Osteocyte (in vitro differentiated cells): ENCODE measurements at regions not wholly inside any gene's neighbourhood (a gene's known extent, or its start where the extent isn't known, plus 50 kb on each side); places are given as distances from the start of the nearest gene placed in this dataset.
"Not testable (repeated sequence)": the region's sequence is repeated elsewhere in the genome, so short reads cannot be mapped to it uniquely, and the experiment has no call there.

Experiments
- DNase-seq: peaks from one replicate; pipeline ENCODE4 v3.0.0; 2021; ENCODE audit warnings: mixed read lengths; ENCODE audit not compliant: unreplicated experiment; ENCODE audit errors: extremely low spot score
- H3K27ac Mint-ChIP-seq: one replicate; pipeline ENCODE4 v1.8.0; 2021; ENCODE audit warnings: mild to moderate bottlenecking, mixed read lengths; ENCODE audit not compliant: unreplicated experiment
- H3K27me3 Mint-ChIP-seq: one replicate; pipeline ENCODE4 v1.8.0; 2021; ENCODE audit warnings: mixed read lengths; ENCODE audit not compliant: unreplicated experiment
- H3K36me3 Mint-ChIP-seq: one replicate; pipeline ENCODE4 v1.8.0; 2021; ENCODE audit warnings: mixed read lengths; ENCODE audit not compliant: unreplicated experiment
- H3K4me1 Mint-ChIP-seq: one replicate; pipeline ENCODE4 v1.8.0; 2021; ENCODE audit warnings: mixed read lengths; ENCODE audit not compliant: unreplicated experiment
- H3K4me3 Mint-ChIP-seq: one replicate; pipeline ENCODE4 v1.8.0; 2021; ENCODE audit warnings: mild to moderate bottlenecking, moderate library complexity, mixed read lengths; ENCODE audit not compliant: unreplicated experiment
- H3K9me3 Mint-ChIP-seq: one replicate; pipeline ENCODE4 v1.8.0; 2021; ENCODE audit warnings: mixed read lengths; ENCODE audit not compliant: unreplicated experiment
- TF ChIP-seq, protein P1 (sequence below): fragments of 200-600 bp; sonication (generic); IDR thresholded peaks from 2 replicates; pipeline ENCODE4 v1.5.0; 2021; ENCODE audit warnings: antibody characterized with exemption, mild to moderate bottlenecking, moderate library complexity

DNA sequence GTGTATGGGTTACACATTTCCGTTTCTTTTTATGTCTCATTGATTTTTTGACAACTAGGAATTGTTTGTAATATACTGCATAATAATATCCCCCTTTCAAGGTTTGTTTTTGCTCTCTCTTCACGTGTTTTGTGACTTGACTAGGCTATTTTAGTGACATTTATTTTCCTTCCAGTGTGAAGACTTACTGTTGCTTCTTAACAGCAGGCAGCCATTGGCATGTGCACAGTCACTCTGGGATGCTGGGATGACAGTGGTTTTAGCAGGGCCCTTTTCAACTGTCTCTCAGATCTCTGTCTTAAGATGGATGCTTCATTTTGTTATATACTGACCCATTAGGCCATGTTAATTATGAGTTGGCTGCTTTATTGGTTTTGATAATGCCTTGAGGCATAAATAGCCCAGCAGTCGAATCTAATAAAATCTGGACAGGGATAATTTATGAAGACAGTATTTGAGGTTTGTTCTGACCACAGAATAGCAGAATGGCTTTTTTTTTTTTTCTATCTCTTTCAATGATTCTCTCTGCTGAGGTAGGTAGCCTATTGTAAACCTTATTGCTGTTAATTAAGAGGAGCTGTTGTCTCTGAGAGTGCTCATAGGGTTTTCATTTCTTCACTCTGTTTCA, 536.0 kb downstream of the GABRG2 start:
- no peaks in the 10 kb centered on the region for H3K27me3 Mint-ChIP-seq
- H3K4me3 Mint-ChIP-seq, result no peak overlapping the region
- H3K9me3 Mint-ChIP-seq, result peaks cover 42% of the 10 kb centered on the region
- no peak overlapping the region for H3K27ac Mint-ChIP-seq
- TF ChIP-seq, protein P1, sequence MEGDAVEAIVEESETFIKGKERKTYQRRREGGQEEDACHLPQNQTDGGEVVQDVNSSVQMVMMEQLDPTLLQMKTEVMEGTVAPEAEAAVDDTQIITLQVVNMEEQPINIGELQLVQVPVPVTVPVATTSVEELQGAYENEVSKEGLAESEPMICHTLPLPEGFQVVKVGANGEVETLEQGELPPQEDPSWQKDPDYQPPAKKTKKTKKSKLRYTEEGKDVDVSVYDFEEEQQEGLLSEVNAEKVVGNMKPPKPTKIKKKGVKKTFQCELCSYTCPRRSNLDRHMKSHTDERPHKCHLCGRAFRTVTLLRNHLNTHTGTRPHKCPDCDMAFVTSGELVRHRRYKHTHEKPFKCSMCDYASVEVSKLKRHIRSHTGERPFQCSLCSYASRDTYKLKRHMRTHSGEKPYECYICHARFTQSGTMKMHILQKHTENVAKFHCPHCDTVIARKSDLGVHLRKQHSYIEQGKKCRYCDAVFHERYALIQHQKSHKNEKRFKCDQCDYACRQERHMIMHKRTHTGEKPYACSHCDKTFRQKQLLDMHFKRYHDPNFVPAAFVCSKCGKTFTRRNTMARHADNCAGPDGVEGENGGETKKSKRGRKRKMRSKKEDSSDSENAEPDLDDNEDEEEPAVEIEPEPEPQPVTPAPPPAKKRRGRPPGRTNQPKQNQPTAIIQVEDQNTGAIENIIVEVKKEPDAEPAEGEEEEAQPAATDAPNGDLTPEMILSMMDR, result no peak
- DNase-seq, result no peak
- no peaks in the 10 kb centered on the region for H3K4me1 Mint-ChIP-seq
- H3K36me3 Mint-ChIP-seq, result no peaks in the 10 kb centered on the region

DNA sequence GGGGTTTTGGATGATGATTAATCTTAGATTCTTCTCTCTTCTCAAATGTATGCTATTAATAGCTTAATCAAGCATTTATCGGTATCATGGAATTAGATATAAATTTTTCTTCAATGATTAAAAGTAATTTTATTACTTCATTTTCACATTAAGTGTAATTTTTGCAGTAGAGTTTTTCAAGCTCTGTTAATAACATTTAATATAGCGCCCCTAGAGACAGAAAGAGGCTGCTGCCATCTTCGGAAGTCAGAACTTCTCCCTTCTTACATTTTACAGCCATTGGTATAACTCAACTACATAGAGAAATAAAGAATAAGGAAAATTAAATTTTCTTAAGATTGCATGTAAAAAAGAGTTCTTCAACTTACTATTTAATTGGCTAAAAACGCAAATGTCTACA, 540.3 kb downstream of the GABRG2 start:
- H3K27me3 Mint-ChIP-seq, result no peaks in the 10 kb centered on the region
- no peak overlapping the region for H3K27ac Mint-ChIP-seq
- no peak overlapping the region for H3K4me3 Mint-ChIP-seq
- no peaks in the 10 kb centered on the region for H3K4me1 Mint-ChIP-seq
- TF ChIP-seq, protein P1, result peak; percentile 10
- peaks cover 36% of the 10 kb centered on the region for H3K9me3 Mint-ChIP-seq
- DNase-seq, result no peak
- H3K36me3 Mint-ChIP-seq, result no peaks in the 10 kb centered on the region

DNA sequence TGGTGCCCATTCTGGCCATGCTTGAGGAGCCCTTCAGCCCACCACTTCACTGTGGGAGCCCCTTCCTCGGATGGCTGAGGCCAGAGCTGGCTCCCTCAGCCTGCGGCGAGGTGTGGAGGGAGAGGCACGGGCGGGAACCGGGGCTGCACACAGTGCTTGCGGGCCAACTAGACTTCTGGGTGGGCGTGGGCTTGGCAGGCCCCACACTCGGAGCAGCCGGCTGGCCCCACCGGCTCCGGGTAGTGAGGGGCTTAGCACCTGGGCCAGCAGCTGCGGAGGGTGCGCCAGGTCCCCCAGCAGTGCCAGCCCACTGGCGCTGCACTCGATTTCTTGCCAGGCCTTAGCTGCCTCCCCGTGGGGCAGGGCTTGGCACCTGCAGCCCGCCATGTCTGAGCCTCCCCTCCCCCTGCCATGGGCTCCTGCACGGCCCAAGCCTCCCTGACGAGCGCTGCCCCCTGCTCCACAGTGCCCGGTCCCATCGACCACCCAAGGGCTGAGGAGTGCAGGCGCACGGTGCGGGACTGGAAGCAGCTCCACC, 554.2 kb downstream of the GABRG2 start:
- not testable (repeated sequence) for H3K27me3 Mint-ChIP-seq, DNase-seq, H3K4me1 Mint-ChIP-seq, H3K27ac Mint-ChIP-seq, H3K36me3 Mint-ChIP-seq, H3K4me3 Mint-ChIP-seq
- peaks cover 23% of the 10 kb centered on the region for H3K9me3 Mint-ChIP-seq

GRCh38 chr5:162624110-162624509, 556.5 kb downstream of the GABRG2 start:
- TF ChIP-seq, protein P1, result no peak
- H3K9me3 Mint-ChIP-seq, result peaks cover 34% of the 10 kb centered on the region

DNA sequence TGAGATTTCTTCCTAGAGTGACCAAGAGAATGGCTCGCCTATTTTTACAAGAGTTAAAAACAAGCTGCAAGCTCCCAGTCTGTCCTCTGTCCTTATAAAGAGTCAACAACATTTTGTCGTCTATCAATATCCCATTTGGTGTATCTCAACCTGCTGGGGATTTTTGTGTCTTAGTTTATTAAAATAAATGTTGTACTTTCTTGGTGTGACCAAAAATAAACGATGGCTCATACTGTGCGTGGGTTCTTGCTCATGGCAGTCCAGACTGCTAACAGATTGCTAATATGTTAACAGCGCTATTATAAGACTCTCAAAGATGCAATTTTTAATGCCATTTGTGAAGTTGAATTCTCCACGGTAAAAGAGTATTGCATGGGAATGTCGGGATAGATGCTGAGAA, 569.9 kb downstream of the GABRG2 start:
- TF ChIP-seq, protein P1, result no peak
- Mint-ChIP-seq H3K9me3 (peaks cover 50% of the 10 kb centered on the region), H3K36me3 (no peaks in the 10 kb centered on the region), H3K27me3 (no peaks in the 10 kb centered on the region), H3K4me1 (no peaks in the 10 kb centered on the region), H3K4me3 (no peak overlapping the region), H3K27ac (no peak overlapping the region)
- DNase-seq, result no peak

More at GRCh38 chr5:162624110-162624509, 556.5 kb downstream of the GABRG2 start:
- Mint-ChIP-seq H3K4me3 (no peak overlapping the region), H3K36me3 (no peaks in the 10 kb centered on the region), H3K27me3 (no peaks in the 10 kb centered on the region), H3K4me1 (no peaks in the 10 kb centered on the region), H3K27ac (no peak overlapping the region)
- no peak for DNase-seq
